ENCODE measurements at regions not wholly inside any gene's neighbourhood (a gene's known extent, or its start where the extent isn't known, plus 50 kb on each side); places are given as distances from the start of the nearest gene placed in this dataset.

- Histone ChIP-seq H3K9ac (no peak overlapping the region), H4K20me1 (ENCODE audit: insufficient read depth) (no peaks in the 10 kb centered on the region), H3K9me2 (no peaks in the 10 kb centered on the region), H3K4me1 (ENCODE audit: control insufficient read depth in 1 of 2, insufficient read depth in 2 of 2, low read depth in 1 of 2, low read length in 1 of 2) (peaks cover 0 to 7% of the 10 kb centered on the region in 2 experiments; a peak in 1 of 4 replicates), H3K9me3 (no peaks in the 10 kb centered on the region), H2AFZ (ENCODE audit: low read depth) (no peak overlapping the region), H3K36me3 (replicated peaks in 1 of 2; ENCODE audit: control insufficient read depth in 1 of 2, insufficient read depth in 2 of 2, low read length in 1 of 2) (no peaks in the 10 kb centered on the region), H3K79me2 (ENCODE audit: insufficient read depth) (no peaks in the 10 kb centered on the region), H3K27me3 (ENCODE audit: insufficient read depth) (no peaks in the 10 kb centered on the region), H3K27ac (ENCODE audit: low read depth in 2 of 2, low read length in 1 of 2) (no peak overlapping the region), H3F3A (replicated peaks; ENCODE audit: insufficient read depth) (no peaks in the 10 kb centered on the region), H3K4me2 (no peak overlapping the region), H3K4me3 (ENCODE audit: low read depth in 2 of 2, low read length in 1 of 2) (no peak overlapping the region)
- ChIA-PET POLR2A (no interaction called here), CTCF (no interaction called here)
- no peak for DNase-seq
- WGBS (ENCODE audit: low lambda C conversion rate): 29% methylated on average over 2 of the region's 2 CpGs
- TF ChIP-seq, protein P1, sequence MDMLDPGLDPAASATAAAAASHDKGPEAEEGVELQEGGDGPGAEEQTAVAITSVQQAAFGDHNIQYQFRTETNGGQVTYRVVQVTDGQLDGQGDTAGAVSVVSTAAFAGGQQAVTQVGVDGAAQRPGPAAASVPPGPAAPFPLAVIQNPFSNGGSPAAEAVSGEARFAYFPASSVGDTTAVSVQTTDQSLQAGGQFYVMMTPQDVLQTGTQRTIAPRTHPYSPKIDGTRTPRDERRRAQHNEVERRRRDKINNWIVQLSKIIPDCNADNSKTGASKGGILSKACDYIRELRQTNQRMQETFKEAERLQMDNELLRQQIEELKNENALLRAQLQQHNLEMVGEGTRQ (IDR thresholded peaks at IDR 0.05; ENCODE audit: borderline replicate concordance, low read depth, low read length): no peak
- no peak for TF ChIP-seq CHD2 (IDR thresholded peaks at IDR 0.05; ENCODE audit: low read length, partially characterized antibody)
- TF ChIP-seq, protein P2, sequence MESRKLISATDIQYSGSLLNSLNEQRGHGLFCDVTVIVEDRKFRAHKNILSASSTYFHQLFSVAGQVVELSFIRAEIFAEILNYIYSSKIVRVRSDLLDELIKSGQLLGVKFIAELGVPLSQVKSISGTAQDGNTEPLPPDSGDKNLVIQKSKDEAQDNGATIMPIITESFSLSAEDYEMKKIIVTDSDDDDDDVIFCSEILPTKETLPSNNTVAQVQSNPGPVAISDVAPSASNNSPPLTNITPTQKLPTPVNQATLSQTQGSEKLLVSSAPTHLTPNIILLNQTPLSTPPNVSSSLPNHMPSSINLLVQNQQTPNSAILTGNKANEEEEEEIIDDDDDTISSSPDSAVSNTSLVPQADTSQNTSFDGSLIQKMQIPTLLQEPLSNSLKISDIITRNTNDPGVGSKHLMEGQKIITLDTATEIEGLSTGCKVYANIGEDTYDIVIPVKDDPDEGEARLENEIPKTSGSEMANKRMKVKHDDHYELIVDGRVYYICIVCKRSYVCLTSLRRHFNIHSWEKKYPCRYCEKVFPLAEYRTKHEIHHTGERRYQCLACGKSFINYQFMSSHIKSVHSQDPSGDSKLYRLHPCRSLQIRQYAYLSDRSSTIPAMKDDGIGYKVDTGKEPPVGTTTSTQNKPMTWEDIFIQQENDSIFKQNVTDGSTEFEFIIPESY (IDR thresholded peaks at IDR 0.05; ENCODE audit: borderline replicate concordance, low read depth): no peak
Measured at GRCh38 chr2:236865052-236865451, 220.6 kb upstream of the COPS8 start.

DNA sequence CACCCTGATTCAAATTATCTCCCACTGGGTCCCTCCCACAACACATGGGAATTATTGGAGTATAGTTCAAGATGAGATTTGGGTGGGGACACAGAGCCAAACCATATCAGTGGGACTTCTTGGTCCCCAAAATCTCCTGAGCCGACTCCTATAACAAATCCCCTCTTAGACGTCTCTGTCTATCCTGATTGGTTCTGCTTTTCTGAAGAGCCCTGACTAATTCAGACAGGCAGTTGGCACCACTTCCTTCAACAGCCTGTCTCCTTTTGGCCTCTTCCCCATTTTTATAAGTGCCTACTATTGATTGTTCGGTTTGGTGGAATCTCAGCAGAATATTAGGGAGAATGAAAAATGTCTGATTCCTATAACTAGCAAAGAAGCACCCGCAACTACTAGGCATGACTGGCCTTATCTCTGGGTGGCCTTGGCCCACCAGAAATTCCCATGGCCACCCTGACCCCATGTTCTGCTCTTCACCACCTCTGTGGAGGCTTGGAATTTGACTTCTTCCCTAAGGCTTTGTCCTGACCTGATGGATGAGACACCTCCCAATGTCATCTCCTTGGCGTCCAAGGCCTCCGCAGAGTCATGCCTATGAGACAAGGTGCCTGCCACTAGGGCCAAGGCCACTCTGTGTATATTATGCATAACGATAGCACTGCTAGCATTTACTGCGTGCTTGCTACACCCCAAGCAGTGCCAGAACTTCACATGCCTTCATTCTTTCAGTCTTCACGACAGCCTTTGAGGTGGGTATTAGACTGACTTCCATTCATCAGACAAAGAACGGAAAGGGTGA lies 218.9 kb upstream of the COPS8 start:
- Histone ChIP-seq H3K9ac (no peak overlapping the region), H2AFZ (ENCODE audit: low read depth) (no peak overlapping the region), H3K79me2 (ENCODE audit: insufficient read depth) (no peaks in the 10 kb centered on the region), H3K9me3 (no peaks in the 10 kb centered on the region), H3K36me3 (replicated peaks in 1 of 2; ENCODE audit: control insufficient read depth in 1 of 2, insufficient read depth in 2 of 2, low read length in 1 of 2) (no peaks in the 10 kb centered on the region), H3K4me3 (ENCODE audit: low read depth in 2 of 2, low read length in 1 of 2) (no peak overlapping the region), H3K27me3 (ENCODE audit: insufficient read depth) (no peaks in the 10 kb centered on the region), H3F3A (replicated peaks; ENCODE audit: insufficient read depth) (no peaks in the 10 kb centered on the region), H3K27ac (ENCODE audit: low read depth in 2 of 2, low read length in 1 of 2) (no peak overlapping the region), H4K20me1 (ENCODE audit: insufficient read depth) (no peaks in the 10 kb centered on the region), H3K9me2 (no peaks in the 10 kb centered on the region), H3K4me1 (ENCODE audit: control insufficient read depth in 1 of 2, insufficient read depth in 2 of 2, low read depth in 1 of 2, low read length in 1 of 2) (peaks cover 0 to 7% of the 10 kb centered on the region in 2 experiments; a peak in 1 of 4 replicates), H3K4me2 (no peak overlapping the region)
- WGBS (ENCODE audit: low lambda C conversion rate): 60% methylated on average over 8 of the region's 10 CpGs
- POLR2A ChIA-PET: no interaction called here
- DNase-seq: no peak
- CTCF ChIA-PET: no interaction called here
- TF ChIP-seq, protein P3, sequence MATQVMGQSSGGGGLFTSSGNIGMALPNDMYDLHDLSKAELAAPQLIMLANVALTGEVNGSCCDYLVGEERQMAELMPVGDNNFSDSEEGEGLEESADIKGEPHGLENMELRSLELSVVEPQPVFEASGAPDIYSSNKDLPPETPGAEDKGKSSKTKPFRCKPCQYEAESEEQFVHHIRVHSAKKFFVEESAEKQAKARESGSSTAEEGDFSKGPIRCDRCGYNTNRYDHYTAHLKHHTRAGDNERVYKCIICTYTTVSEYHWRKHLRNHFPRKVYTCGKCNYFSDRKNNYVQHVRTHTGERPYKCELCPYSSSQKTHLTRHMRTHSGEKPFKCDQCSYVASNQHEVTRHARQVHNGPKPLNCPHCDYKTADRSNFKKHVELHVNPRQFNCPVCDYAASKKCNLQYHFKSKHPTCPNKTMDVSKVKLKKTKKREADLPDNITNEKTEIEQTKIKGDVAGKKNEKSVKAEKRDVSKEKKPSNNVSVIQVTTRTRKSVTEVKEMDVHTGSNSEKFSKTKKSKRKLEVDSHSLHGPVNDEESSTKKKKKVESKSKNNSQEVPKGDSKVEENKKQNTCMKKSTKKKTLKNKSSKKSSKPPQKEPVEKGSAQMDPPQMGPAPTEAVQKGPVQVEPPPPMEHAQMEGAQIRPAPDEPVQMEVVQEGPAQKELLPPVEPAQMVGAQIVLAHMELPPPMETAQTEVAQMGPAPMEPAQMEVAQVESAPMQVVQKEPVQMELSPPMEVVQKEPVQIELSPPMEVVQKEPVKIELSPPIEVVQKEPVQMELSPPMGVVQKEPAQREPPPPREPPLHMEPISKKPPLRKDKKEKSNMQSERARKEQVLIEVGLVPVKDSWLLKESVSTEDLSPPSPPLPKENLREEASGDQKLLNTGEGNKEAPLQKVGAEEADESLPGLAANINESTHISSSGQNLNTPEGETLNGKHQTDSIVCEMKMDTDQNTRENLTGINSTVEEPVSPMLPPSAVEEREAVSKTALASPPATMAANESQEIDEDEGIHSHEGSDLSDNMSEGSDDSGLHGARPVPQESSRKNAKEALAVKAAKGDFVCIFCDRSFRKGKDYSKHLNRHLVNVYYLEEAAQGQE (IDR thresholded peaks at IDR 0.05; ENCODE audit: low read depth, low read length): no peak
- TF ChIP-seq TCF12 (IDR thresholded peaks at IDR 0.05): no peak
- TF ChIP-seq NRF1 (IDR thresholded peaks at IDR 0.05; ENCODE audit: low read depth, low read length): no peak
- TF ChIP-seq EZH2phosphoT487 (IDR thresholded peaks at IDR 0.05; ENCODE audit: borderline replicate concordance, low read depth): no peak
- TF ChIP-seq JUND (IDR thresholded peaks at IDR 0.05): no peak
- TF ChIP-seq, protein P4, sequence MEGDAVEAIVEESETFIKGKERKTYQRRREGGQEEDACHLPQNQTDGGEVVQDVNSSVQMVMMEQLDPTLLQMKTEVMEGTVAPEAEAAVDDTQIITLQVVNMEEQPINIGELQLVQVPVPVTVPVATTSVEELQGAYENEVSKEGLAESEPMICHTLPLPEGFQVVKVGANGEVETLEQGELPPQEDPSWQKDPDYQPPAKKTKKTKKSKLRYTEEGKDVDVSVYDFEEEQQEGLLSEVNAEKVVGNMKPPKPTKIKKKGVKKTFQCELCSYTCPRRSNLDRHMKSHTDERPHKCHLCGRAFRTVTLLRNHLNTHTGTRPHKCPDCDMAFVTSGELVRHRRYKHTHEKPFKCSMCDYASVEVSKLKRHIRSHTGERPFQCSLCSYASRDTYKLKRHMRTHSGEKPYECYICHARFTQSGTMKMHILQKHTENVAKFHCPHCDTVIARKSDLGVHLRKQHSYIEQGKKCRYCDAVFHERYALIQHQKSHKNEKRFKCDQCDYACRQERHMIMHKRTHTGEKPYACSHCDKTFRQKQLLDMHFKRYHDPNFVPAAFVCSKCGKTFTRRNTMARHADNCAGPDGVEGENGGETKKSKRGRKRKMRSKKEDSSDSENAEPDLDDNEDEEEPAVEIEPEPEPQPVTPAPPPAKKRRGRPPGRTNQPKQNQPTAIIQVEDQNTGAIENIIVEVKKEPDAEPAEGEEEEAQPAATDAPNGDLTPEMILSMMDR (IDR thresholded peaks at IDR 0.05): no peak
- no peak for TF ChIP-seq RCOR1 (IDR thresholded peaks at IDR 0.05; ENCODE audit: low read length)
- TF ChIP-seq TEAD4 (IDR thresholded peaks at IDR 0.05; ENCODE audit: borderline replicate concordance, insufficient read depth): no peak
- no peak for TF ChIP-seq SMC3 (IDR thresholded peaks at IDR 0.05; ENCODE audit: low read depth, low read length)
- TF ChIP-seq, protein P5, sequence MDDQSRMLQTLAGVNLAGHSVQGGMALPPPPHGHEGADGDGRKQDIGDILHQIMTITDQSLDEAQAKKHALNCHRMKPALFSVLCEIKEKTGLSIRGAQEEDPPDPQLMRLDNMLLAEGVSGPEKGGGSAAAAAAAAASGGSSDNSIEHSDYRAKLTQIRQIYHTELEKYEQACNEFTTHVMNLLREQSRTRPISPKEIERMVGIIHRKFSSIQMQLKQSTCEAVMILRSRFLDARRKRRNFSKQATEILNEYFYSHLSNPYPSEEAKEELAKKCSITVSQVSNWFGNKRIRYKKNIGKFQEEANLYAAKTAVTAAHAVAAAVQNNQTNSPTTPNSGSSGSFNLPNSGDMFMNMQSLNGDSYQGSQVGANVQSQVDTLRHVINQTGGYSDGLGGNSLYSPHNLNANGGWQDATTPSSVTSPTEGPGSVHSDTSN (IDR thresholded peaks at IDR 0.05): no peak
- TF ChIP-seq, protein P1 (IDR thresholded peaks at IDR 0.05; ENCODE audit: borderline replicate concordance, low read depth, low read length): no peak
- no peak for TF ChIP-seq GATA2 (CRISPR knock-in tag; IDR thresholded peaks at IDR 0.05)
- TF ChIP-seq TAF1 (IDR thresholded peaks at IDR 0.05; ENCODE audit: borderline replicate concordance, low read depth, low read length): no peak
